Ascending aorta (tissue), 2 donors: ENCODE measurements at regions not wholly inside any gene's neighbourhood (a gene's known extent, or its start where the extent isn't known, plus 50 kb on each side); places are given as distances from the start of the nearest gene placed in this dataset.

Source experiments
- DNase-seq, 2 donors: peaks; one replicate each; pipeline ENCODE4 v3.0.0-alpha.2; 2019; ENCODE audit warnings: low spot score in 2 of 2
- H3K27ac ChIP-seq, 2 donors: fragments of 200-600 bp; sonication (generic); one replicate each; pipeline ENCODE4 v1.5.1; 2016 to 2017; ENCODE audit warnings: mild to moderate bottlenecking in 1 of 2
- H3K27me3 ChIP-seq: fragments of 200-600 bp; sonication (generic); one replicate; pipeline ENCODE4 v1.5.1; 2017
- H3K36me3 ChIP-seq, 2 donors: fragments of 200-600 bp; sonication (generic); one replicate each; pipeline ENCODE4 v1.5.1; 2016
- H3K4me1 ChIP-seq, 2 donors: fragments of 200-600 bp; sonication (generic); one replicate each; pipeline ENCODE4 v1.5.1; 2016 to 2017; ENCODE audit warnings: mild to moderate bottlenecking in 1 of 2
- H3K4me3 ChIP-seq, 2 donors: fragments of 200-600 bp; sonication (generic); one replicate each; pipeline ENCODE4 v1.5.1; 2016 to 2017; ENCODE audit warnings: mild to moderate bottlenecking in 1 of 2
- H3K9me3 ChIP-seq, 2 donors: fragments of 200-600 bp; sonication (generic); one replicate each; pipeline ENCODE4 v1.5.1; 2016
- CTCF ChIP-seq, 3 experiments: fragments of 200-600 bp in 2 of 3; fragments of 450-650 bp in 1 of 3; sonication (generic) in 2 of 3; IDR thresholded peaks; one replicate each; pipeline ENCODE4 v1.5.1; 2016 to 2019; ENCODE audit warnings: antibody characterized with exemption in 3 of 3, mild to moderate bottlenecking in 1 of 3, moderate library complexity in 1 of 3
- intact Hi-C: fragments of 100-400 bp; cut with DNase I; formaldehyde crosslinking; loops from one replicate; pipeline ENCODE4 v1.15.1; 2023

- Histone ChIP-seq H3K4me1 (no peaks in the 10 kb centered on the region), H3K36me3 (no peaks in the 10 kb centered on the region), H3K9me3 (no peaks in the 10 kb centered on the region), H3K4me3 (no peak overlapping the region), H3K27me3 (no peaks in the 10 kb centered on the region), H3K27ac (no peak overlapping the region)
- intact Hi-C loops: no loop called here
- DNase-seq: no peak
- TF ChIP-seq CTCF (IDR thresholded peaks at IDR 0.05): no peak
Measured at GRCh38 chr1:219086956-219087469, 86.7 kb upstream of the LYPLAL1 start.

GRCh38 chr1:219088778-219089557, 84.7 kb upstream of the LYPLAL1 start:
- Histone ChIP-seq H3K9me3 (peaks cover 0 to 6% of the 10 kb centered on the region in 2 donors), H3K36me3 (no peaks in the 10 kb centered on the region), H3K4me1 (no peaks in the 10 kb centered on the region), H3K27me3 (no peaks in the 10 kb centered on the region), H3K4me3 (no peak overlapping the region), H3K27ac (no peak overlapping the region)
- DNase-seq: peak; percentile 41 to 84
- TF ChIP-seq CTCF (IDR thresholded peaks at IDR 0.05): no peak
- intact Hi-C loops: no loop called here

- intact Hi-C loops: no loop called here
- H3K27ac ChIP-seq: no peak overlapping the region
- H3K36me3 ChIP-seq: no peaks in the 10 kb centered on the region
- H3K9me3 ChIP-seq: peaks cover 0 to 6% of the 10 kb centered on the region in 2 donors
- DNase-seq: no peak
- no peak overlapping the region for H3K4me3 ChIP-seq
- no peaks in the 10 kb centered on the region for H3K27me3 ChIP-seq
- no peak for TF ChIP-seq CTCF (IDR thresholded peaks at IDR 0.05)
- H3K4me1 ChIP-seq: no peaks in the 10 kb centered on the region
Measured at GRCh38 chr1:219090607-219091006, 83.1 kb upstream of the LYPLAL1 start.

GRCh38 chr1:219092206-219092605, 81.5 kb upstream of the LYPLAL1 start:
- TF ChIP-seq CTCF (IDR thresholded peaks at IDR 0.05): no peak
- H3K36me3 ChIP-seq: no peaks in the 10 kb centered on the region

GRCh38 chr1:219099307-219099706, 74.4 kb upstream of the LYPLAL1 start:
- TF ChIP-seq CTCF (IDR thresholded peaks at IDR 0.05): no peak
- intact Hi-C loops: no loop called here
- no peak for DNase-seq
- Histone ChIP-seq H3K4me1 (no peaks in the 10 kb centered on the region), H3K4me3 (no peak overlapping the region), H3K27me3 (no peaks in the 10 kb centered on the region), H3K9me3 (no peaks in the 10 kb centered on the region), H3K36me3 (no peaks in the 10 kb centered on the region), H3K27ac (no peak overlapping the region)

More at GRCh38 chr1:219092206-219092605, 81.5 kb upstream of the LYPLAL1 start:
- H3K4me1 ChIP-seq: no peaks in the 10 kb centered on the region
- H3K27ac ChIP-seq: no peak overlapping the region
- no peak overlapping the region for H3K4me3 ChIP-seq
- peaks cover 0 to 6% of the 10 kb centered on the region in 2 donors for H3K9me3 ChIP-seq
- no peak for DNase-seq
- intact Hi-C loops: no loop called here
- no peaks in the 10 kb centered on the region for H3K27me3 ChIP-seq
